ENCODE measurements at regions not wholly inside any gene's neighbourhood (a gene's known extent, or its start where the extent isn't known, plus 50 kb on each side); places are given as distances from the start of the nearest gene placed in this dataset.

DNA sequence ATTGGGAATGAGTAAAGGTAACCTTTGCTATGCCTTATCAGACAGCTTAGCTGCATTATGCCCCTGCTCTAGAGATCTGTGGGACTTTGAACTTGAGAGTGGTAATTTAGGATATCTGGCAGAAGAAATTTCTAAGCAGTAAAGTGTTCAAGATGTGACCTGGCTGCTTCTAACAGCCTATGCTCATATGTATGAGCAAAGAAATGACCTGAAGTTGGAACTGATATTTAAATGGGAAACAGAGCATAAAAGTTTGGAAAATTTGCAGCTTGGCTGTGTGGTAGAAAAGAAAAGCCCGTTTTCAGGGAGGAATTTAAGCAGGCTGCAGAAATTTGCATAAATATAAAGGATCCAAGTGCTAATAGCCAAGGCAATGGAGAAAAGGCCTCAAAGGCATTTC, 90.4 kb downstream of the HHIPL2 start:
- no peak overlapping the region for H3K4me3 ChIP-seq
- TF ChIP-seq, protein P1, sequence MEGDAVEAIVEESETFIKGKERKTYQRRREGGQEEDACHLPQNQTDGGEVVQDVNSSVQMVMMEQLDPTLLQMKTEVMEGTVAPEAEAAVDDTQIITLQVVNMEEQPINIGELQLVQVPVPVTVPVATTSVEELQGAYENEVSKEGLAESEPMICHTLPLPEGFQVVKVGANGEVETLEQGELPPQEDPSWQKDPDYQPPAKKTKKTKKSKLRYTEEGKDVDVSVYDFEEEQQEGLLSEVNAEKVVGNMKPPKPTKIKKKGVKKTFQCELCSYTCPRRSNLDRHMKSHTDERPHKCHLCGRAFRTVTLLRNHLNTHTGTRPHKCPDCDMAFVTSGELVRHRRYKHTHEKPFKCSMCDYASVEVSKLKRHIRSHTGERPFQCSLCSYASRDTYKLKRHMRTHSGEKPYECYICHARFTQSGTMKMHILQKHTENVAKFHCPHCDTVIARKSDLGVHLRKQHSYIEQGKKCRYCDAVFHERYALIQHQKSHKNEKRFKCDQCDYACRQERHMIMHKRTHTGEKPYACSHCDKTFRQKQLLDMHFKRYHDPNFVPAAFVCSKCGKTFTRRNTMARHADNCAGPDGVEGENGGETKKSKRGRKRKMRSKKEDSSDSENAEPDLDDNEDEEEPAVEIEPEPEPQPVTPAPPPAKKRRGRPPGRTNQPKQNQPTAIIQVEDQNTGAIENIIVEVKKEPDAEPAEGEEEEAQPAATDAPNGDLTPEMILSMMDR (IDR thresholded peaks at IDR 0.05 in 4 of 5, conservative IDR thresholded peaks at IDR 0.05 in 1 of 5), result no peak
- TF ChIP-seq POLR2A (IDR thresholded peaks at IDR 0.05), result no peak
- no peaks in the 10 kb centered on the region for H3K36me3 ChIP-seq
- H3K4me1 ChIP-seq, result peaks cover 11 to 23% of the 10 kb centered on the region in 2 donors
- no peaks in the 10 kb centered on the region for H3K9me3 ChIP-seq
- DNase-seq (no peak), ATAC-seq (no peak)
- H3K27me3 ChIP-seq, result no peaks in the 10 kb centered on the region
- in situ Hi-C loops (cut with MboI; ENCODE audit: low sequenced_read_pairs in 4 of 4) (loop anchor here in 3 of 4 donors (10.0 to 25.0 kb wide), 4 partner anchors 630 to 1595 kb away; partner anchors contain the start of gene DUSP10 (in 2 of the 3)), intact Hi-C loops (cut with DNase I; ENCODE audit: low total_unique reads) (loop anchor here (5.0 to 10.0 kb wide), 3 partner anchors 360 to 913 kb away; partner anchors contain the start of gene DUSP10)
- H3K27ac ChIP-seq, result no peak overlapping the region

DNA sequence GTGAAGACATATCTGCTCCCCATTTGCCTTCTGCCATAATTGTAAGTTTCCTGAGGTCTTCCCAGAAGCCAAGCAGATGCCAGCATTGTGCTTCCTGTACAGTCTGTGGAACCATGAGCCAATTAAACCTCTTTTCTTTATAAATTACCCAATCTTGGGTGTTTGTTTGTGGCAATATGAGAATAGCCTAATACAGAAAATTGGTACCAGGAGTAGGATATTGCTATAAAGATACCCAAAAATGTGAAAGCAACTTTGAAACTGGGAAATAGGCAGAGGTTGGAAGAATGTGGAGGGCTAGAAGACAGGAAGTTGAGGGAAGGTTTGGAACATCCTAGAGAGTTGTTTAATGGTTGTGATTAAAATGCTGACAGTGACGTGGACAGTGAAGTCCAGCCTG, 90.8 kb downstream of the HHIPL2 start:
- no peak for TF ChIP-seq POLR2A (IDR thresholded peaks at IDR 0.05)
- TF ChIP-seq, protein P1 (IDR thresholded peaks at IDR 0.05 in 4 of 5, conservative IDR thresholded peaks at IDR 0.05 in 1 of 5), result no peak
- no peaks in the 10 kb centered on the region for H3K27me3 ChIP-seq
- DNase-seq, result no peak
- no peak overlapping the region for H3K27ac ChIP-seq
- no peaks in the 10 kb centered on the region for H3K36me3 ChIP-seq
- H3K4me1 ChIP-seq, result peaks cover 14 to 23% of the 10 kb centered on the region in 2 donors
- in situ Hi-C loops (cut with MboI; ENCODE audit: low sequenced_read_pairs in 4 of 4) (loop anchor here in 3 of 4 donors (10.0 to 25.0 kb wide), 4 partner anchors 630 to 1595 kb away; partner anchors contain the start of gene DUSP10 (in 2 of the 3)), intact Hi-C loops (cut with DNase I; ENCODE audit: low total_unique reads) (loop anchor here (5.0 to 10.0 kb wide), 3 partner anchors 360 to 912 kb away; partner anchors contain the start of gene DUSP10)
- H3K9me3 ChIP-seq, result no peaks in the 10 kb centered on the region
- no peak for ATAC-seq
- H3K4me3 ChIP-seq, result no peak overlapping the region

DNA sequence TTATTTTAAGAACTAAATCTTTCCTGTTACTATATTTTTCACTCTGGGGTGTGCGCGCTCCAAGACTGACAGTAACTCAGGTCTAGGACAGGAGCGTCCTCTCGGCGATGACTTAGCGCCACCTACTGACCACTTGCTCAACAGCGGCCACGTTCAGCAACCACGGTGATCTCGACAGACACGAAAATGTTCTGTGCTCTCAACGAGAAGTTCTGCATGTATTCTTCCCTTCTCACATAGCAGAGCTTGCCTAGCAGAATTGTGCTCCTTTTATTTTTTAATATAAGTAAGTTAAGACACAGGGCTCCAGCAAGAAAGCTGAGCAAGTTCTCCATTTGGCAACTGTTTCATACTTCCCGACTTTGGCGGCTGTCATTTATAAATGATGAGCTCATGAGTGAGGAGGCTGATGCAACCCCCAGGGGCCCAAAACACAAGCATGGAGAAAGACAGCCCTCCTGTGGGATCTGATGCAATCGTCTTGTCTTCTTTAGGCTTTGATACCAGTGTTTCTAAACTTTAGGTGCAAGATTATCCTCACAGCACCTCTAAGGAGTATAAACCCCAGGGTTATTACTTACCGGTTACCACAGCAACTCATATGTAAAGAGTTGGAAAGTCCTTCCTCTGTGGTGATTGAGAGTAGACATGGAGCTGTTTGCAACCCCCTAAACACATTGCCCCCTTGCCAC, 92.6 kb downstream of the HHIPL2 start:
- H3K27ac ChIP-seq, result peak overlapping the region; percentile 58 to 76 (median 68)
- intact Hi-C loops (cut with DNase I; ENCODE audit: low total_unique reads), result loop anchor here (2.0 to 10.0 kb wide), 4 partner anchors 358 to 1191 kb away; partner anchors contain the start of gene DUSP10

DNA sequence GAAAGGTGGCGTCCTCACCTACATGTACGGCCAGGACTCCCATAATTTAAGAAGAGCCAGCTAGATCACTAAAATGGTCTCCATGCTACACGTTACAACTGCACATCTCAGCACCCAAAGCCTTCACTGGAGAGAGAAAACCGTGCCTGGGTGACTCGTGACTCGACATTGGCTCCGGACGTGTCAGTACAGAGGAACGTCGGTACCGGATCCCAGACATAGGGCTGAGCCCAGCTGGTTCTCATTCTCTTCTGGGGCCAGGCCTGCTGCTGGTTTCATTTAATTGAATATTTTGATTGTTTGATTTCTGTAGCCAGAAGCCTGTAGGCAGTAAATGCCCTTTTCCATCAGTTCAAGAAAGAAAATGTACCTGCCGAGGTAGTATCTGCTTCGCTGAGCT, 93.1 kb downstream of the HHIPL2 start:
- TF ChIP-seq, protein P1 (IDR thresholded peaks at IDR 0.05 in 4 of 5, conservative IDR thresholded peaks at IDR 0.05 in 1 of 5), result no peak
- H3K4me3 ChIP-seq, result peak overlapping the region; percentile 23 to 40 (median 36)
- DNase-seq (peak in 1 of 2 donors; percentile 21), ATAC-seq (peak; percentile 20 to 38)
- peak overlapping the region; percentile 58 to 76 (median 68) for H3K27ac ChIP-seq
- intact Hi-C loops (cut with DNase I; ENCODE audit: low total_unique reads) (loop anchor here (2.0 to 10.0 kb wide), 4 partner anchors 357 to 1190 kb away; partner anchors contain the start of gene DUSP10), in situ Hi-C loops (cut with MboI; ENCODE audit: low sequenced_read_pairs in 4 of 4) (loop anchor here in 3 of 4 donors (10.0 to 25.0 kb wide), 4 partner anchors 633 to 1592 kb away; partner anchors contain the start of gene DUSP10 (in 2 of the 3))
- peaks cover 18 to 19% of the 10 kb centered on the region in 2 donors for H3K4me1 ChIP-seq
- no peaks in the 10 kb centered on the region for H3K9me3 ChIP-seq
- no peaks in the 10 kb centered on the region for H3K27me3 ChIP-seq
- no peaks in the 10 kb centered on the region for H3K36me3 ChIP-seq

More for the DNA sequence above, 92.6 kb downstream of the HHIPL2 start:
- DNase-seq (peak; percentile 66 to 76), ATAC-seq (peak; percentile 95 to 97)
- TF ChIP-seq, protein P1 (IDR thresholded peaks at IDR 0.05 in 4 of 5, conservative IDR thresholded peaks at IDR 0.05 in 1 of 5), result peak; percentile 77 to 94 (median 88)
- no peak for TF ChIP-seq POLR2A (IDR thresholded peaks at IDR 0.05)
- no peaks in the 10 kb centered on the region for H3K9me3 ChIP-seq
- in situ Hi-C loops (cut with MboI; ENCODE audit: low sequenced_read_pairs in 4 of 4), result loop anchor here in 3 of 4 donors (10.0 to 25.0 kb wide), 4 partner anchors 632 to 1593 kb away; partner anchors contain the start of gene DUSP10 (in 2 of the 3)
- H3K4me3 ChIP-seq, result peak overlapping the region; percentile 23 to 40 (median 36)
- peaks cover 18 to 23% of the 10 kb centered on the region in 2 donors for H3K4me1 ChIP-seq
- no peaks in the 10 kb centered on the region for H3K36me3 ChIP-seq
- H3K27me3 ChIP-seq, result no peaks in the 10 kb centered on the region
